GM12878 (cell line): ENCODE measurements at regions not wholly inside any gene's neighbourhood (a gene's known extent, or its start where the extent isn't known, plus 50 kb on each side); places are given as distances from the start of the nearest gene placed in this dataset.

Experiments used
- ATAC-seq: fragments of 200-7000 bp; cut with Tn5 transposase; 3 replicates; pipeline ENCODE4 v1.9.1; 2020; ENCODE audit warnings: mild to moderate bottlenecking, moderate library complexity
- BruUV-seq: library from RNA; stranded (reverse); fragments of 400-500 nt; replicated peaks from 2 replicates; lab custom pipeline; 2021; lab: Mats Ljungman, UMichigan
- CTCF ChIA-PET: fragments of 300-600 bp; sonication (Branson Sonifier 250); formaldehyde crosslinking; extraction: SDS; loops from one replicate; lab custom pipeline; 2021; ENCODE audit warnings: inconsistent platforms; lab: Yijun Ruan, JAX
- POLR2A ChIA-PET: fragments of 350-600 bp; formaldehyde crosslinking; extraction: SDS; loops from one replicate; lab custom pipeline; 2021; ENCODE audit warnings: inconsistent platforms; lab: Charles Lee
- RAD21 ChIA-PET: fragments of 300-600 bp; sonication (Branson Sonifier 250); formaldehyde crosslinking; loops from one replicate; lab custom pipeline; 2023; ENCODE audit warnings: antibody characterized with exemption; ENCODE audit not compliant: unreplicated experiment; lab: Charles Lee
- SMC1A ChIA-PET: fragments of 300-600 bp; sonication (Branson Sonifier 250); formaldehyde crosslinking; loops from one replicate; lab custom pipeline; 2023; ENCODE audit not compliant: unreplicated experiment, uncharacterized antibody; lab: Charles Lee
- DNase-seq: peaks from one replicate; pipeline ENCODE4 v3.0.0-alpha.2; 2011; ENCODE audit warnings: low read depth, low spot score
- FAIRE-seq: peaks from 3 replicates; lab custom pipeline; 2011; peaks lifted over from hg19 to GRCh38; lab: Jason Lieb, UNC
- H2AFZ ChIP-seq: 2 replicates; pipeline ENCODE4 v1.6.0; 2011; ENCODE audit warnings: low read depth, low read length, control low read depth; ENCODE audit not compliant: control insufficient read depth
- H3K27ac ChIP-seq: 2 replicates; pipeline ENCODE4 v1.5.1; 2011; ENCODE audit warnings: control low read depth; ENCODE audit not compliant: control insufficient read depth, insufficient read depth
- H3K27me3 ChIP-seq, 2 experiments: replicated peaks in 1 of 2; 2 replicates each; pipeline versions ENCODE4 v1.6.0 to v1.6.1; 2011; ENCODE audit warnings: low read length in 1 of 2; ENCODE audit not compliant: control insufficient read depth in 2 of 2, insufficient read depth in 2 of 2
- H3K36me3 ChIP-seq, 2 experiments: 2 replicates each; pipeline ENCODE4 v1.5.1; 2011; ENCODE audit warnings: low read length in 1 of 2; ENCODE audit not compliant: control insufficient read depth in 2 of 2, insufficient read depth in 2 of 2
- H3K4me1 ChIP-seq: 2 replicates; pipeline ENCODE4 v1.6.1; 2011; ENCODE audit warnings: mild to moderate bottlenecking, low read length, moderate library complexity, mixed read lengths; ENCODE audit not compliant: control insufficient read depth, insufficient read depth
- H3K4me2 ChIP-seq: 2 replicates; pipeline ENCODE4 v1.6.0; 2011; ENCODE audit warnings: control low read depth; ENCODE audit not compliant: control insufficient read depth, insufficient read depth
- H3K4me3 ChIP-seq: fragments of 200-600 bp; sonication (generic); 2 replicates; pipeline ENCODE4 v1.5.1; 2016
- H3K79me2 ChIP-seq: 2 replicates; pipeline ENCODE4 v1.6.0; 2011; ENCODE audit warnings: low read length; ENCODE audit not compliant: control insufficient read depth, insufficient read depth
- H3K9ac ChIP-seq: 2 replicates; pipeline ENCODE4 v1.8.0; 2011; ENCODE audit warnings: low read length, control low read depth, mixed read lengths; ENCODE audit not compliant: control insufficient read depth, insufficient read depth
- H3K9me3 ChIP-seq: replicated peaks from 3 replicates; pipeline ENCODE4 v1.5.1; 2011; ENCODE audit warnings: mild to moderate bottlenecking, low read length; ENCODE audit not compliant: control insufficient read depth, insufficient read depth
- H4K20me1 ChIP-seq: 2 replicates; pipeline ENCODE4 v1.6.0; 2011; ENCODE audit not compliant: control insufficient read depth, insufficient read depth
- ASH2L ChIP-seq: fragments of 300-600, 200-600 bp; sonication (generic); IDR thresholded peaks from 2 replicates; pipeline ENCODE4 v1.6.1; 2017; ENCODE audit warnings: low read depth, mild to moderate bottlenecking, borderline replicate concordance
- BACH1 ChIP-seq: fragments of 450-650 bp; IDR thresholded peaks from 2 replicates; pipeline ENCODE4 v1.6.1; 2017; ENCODE audit warnings: mild to moderate bottlenecking, borderline replicate concordance
- BCLAF1 ChIP-seq: fragments of 450-650 bp; IDR thresholded peaks from 2 replicates; pipeline ENCODE4 v1.6.1; 2017; ENCODE audit warnings: antibody characterized with exemption, mild to moderate bottlenecking, moderate library complexity
- BMI1 ChIP-seq: fragments of 450-650 bp; IDR thresholded peaks from 2 replicates; pipeline ENCODE4 v1.6.1; 2016; ENCODE audit warnings: mild to moderate bottlenecking, moderate library complexity, borderline replicate concordance
- CEBPZ ChIP-seq: fragments of 150-350 bp; IDR thresholded peaks from 2 replicates; pipeline ENCODE4 v1.6.1; 2016; ENCODE audit warnings: low read depth, low read length
- CHD4 ChIP-seq: fragments of 200-600 bp; sonication (generic); IDR thresholded peaks from 2 replicates; pipeline ENCODE4 v1.6.1; 2016; ENCODE audit warnings: mild to moderate bottlenecking
- CREB1 ChIP-seq: IDR thresholded peaks from 2 replicates; pipeline ENCODE4 v1.6.1; 2012; ENCODE audit warnings: low read depth, mild to moderate bottlenecking, inconsistent platforms
- EGR1 ChIP-seq, 2 experiments: IDR thresholded peaks; 1 replicate in 1 of 2; 2 replicates in 1 of 2; pipeline ENCODE4 v1.6.1; 2011 to 2012; ENCODE audit warnings: low read depth in 2 of 2, low read length in 2 of 2, borderline replicate concordance in 1 of 2, mild to moderate bottlenecking in 1 of 2, moderate library complexity in 1 of 2
- IKZF2 ChIP-seq, 2 experiments: fragments of 450-650 bp; IDR thresholded peaks; 2 replicates each; pipeline ENCODE4 v1.6.1; 2017; ENCODE audit warnings: mild to moderate bottlenecking in 2 of 2, moderate library complexity in 2 of 2
- JUND ChIP-seq: IDR thresholded peaks from 2 replicates; pipeline ENCODE4 v1.6.1; 2012; ENCODE audit warnings: low read depth, mild to moderate bottlenecking, low read length, improper control_type of control experiment, moderate library complexity
- MXI1 ChIP-seq: fragments of 150-350 bp; IDR thresholded peaks from 2 replicates; pipeline ENCODE4 v1.6.1; 2011; ENCODE audit warnings: low read depth, mild to moderate bottlenecking, inconsistent platforms, low read length, improper control_type of control experiment
- NFIC ChIP-seq: IDR thresholded peaks from 2 replicates; pipeline ENCODE4 v1.6.1; 2012; ENCODE audit warnings: low read depth, mild to moderate bottlenecking, inconsistent platforms, low read length, moderate library complexity
- PAX5 ChIP-seq: IDR thresholded peaks from 2 replicates; pipeline ENCODE4 v1.6.1; 2011; ENCODE audit warnings: low read depth, low read length, borderline replicate concordance
- RAD51 ChIP-seq: fragments of 450-650 bp; IDR thresholded peaks from 2 replicates; pipeline ENCODE4 v1.6.1; 2016; ENCODE audit warnings: moderate library complexity, mild to moderate bottlenecking, inconsistent platforms
- RFX5 ChIP-seq: IDR thresholded peaks from 2 replicates; pipeline ENCODE4 v1.6.1; 2011; ENCODE audit warnings: low read depth, low read length, improper control_type of control experiment
- STAT1 ChIP-seq: fragments of 450-650 bp; conservative IDR thresholded peaks from 2 replicates; pipeline ENCODE4 v1.6.1; 2014; ENCODE audit warnings: antibody characterized with exemption, mild to moderate bottlenecking
- STAT3 ChIP-seq: IDR thresholded peaks from 2 replicates; pipeline ENCODE4 v1.6.1; 2011; ENCODE audit warnings: low read depth, low read length, improper control_type of control experiment
- WGBS: methylation state at CpG from one replicate; pipeline ENCODE4 v1.1.6; 2016; ENCODE audit warnings: low lambda C conversion rate; ENCODE audit not compliant: insufficient replicate concordance, insufficient coverage; ENCODE audit errors: missing lambda C conversion rate; 5-methylcytosine and 5-hydroxymethylcytosine counted together
- in situ Hi-C: fragments of 300-500 bp; cut with MboI; formaldehyde crosslinking; loops from 9 replicates; pipeline ENCODE4 v1.14.3; 2018; ENCODE audit warnings: mixed read lengths
- intact Hi-C: fragments of 100-400 bp; cut with micrococcal nuclease; formaldehyde crosslinking; loops from one replicate; pipeline ENCODE4 v1.14.2; 2022; ENCODE audit not compliant: unreplicated experiment

- Histone ChIP-seq H4K20me1 (no peaks in the 10 kb centered on the region), H3K4me2 (no peak overlapping the region), H3K79me2 (no peaks in the 10 kb centered on the region), H3K9me3 (no peaks in the 10 kb centered on the region; the same call in 2 of the 3 replicates), H3K27ac (peak overlapping the region; percentile 47), H3K27me3 (no peaks in the 10 kb centered on the region), H3K36me3 (no peaks in the 10 kb centered on the region), H3K4me1 (peaks cover 15% of the 10 kb centered on the region), H2AFZ (no peak overlapping the region), H3K9ac (no peak overlapping the region), H3K4me3 (no peak overlapping the region)
- in situ Hi-C loops = no loop called here
- ChIA-PET CTCF (interaction anchor here (0.6 to 1.4 kb wide), 4 partner anchors 12 to 69 kb away, joined by 3 to 4 read pairs (median 4); no protein-coding TSS in a partner anchor), RAD21 (no interaction called here), SMC1A (no interaction called here), POLR2A (no interaction called here)
- ATAC-seq = no peak
- 90% methylated on average over 7 of the region's 7 CpGs for WGBS
- intact Hi-C loops = no loop called here
- no TSS peak for BruUV-seq
- TF ChIP-seq CHD4 (no peak), BMI1 (no peak), NFIC (no peak), STAT1 (no peak), EGR1 (IDR thresholded peaks at IDR 0.05; ENCODE audit: borderline replicate concordance in 1 of 2, low read depth in 2 of 2, low read length in 2 of 2) (no peak), PAX5 (no peak), BACH1 (no peak), CREB1 (no peak), RFX5 (no peak), CEBPZ (no peak), BCLAF1 (no peak), RAD51 (no peak), MXI1 (no peak), ASH2L (no peak), IKZF2 (IDR thresholded peaks at IDR 0.05) (no peak), STAT3 (no peak), JUND (no peak)
- no peak for FAIRE-seq
- no peak for DNase-seq
These were observed 55.4 kb upstream of the ATP12A start for GRCh38 chr13:24624801-24625231.
